Spinal cord (tissue), 9 donors: ENCODE measurements at regions not wholly inside any gene's neighbourhood (a gene's known extent, or its start where the extent isn't known, plus 50 kb on each side); places are given as distances from the start of the nearest gene placed in this dataset.
A peak's percentile ranks its signal among the peaks of the same experiment; 100 is the strongest.

Experiments
- DNase-seq, 6 donors: peaks; one replicate each; pipeline versions ENCODE4 v3.0.0 to v3.0.0-alpha.2; 2013 to 2015; ENCODE audit warnings: low spot score in 6 of 6, low read depth in 4 of 6
- H3K27ac ChIP-seq: one replicate; pipeline ENCODE4 v1.5.1; 2013; ENCODE audit warnings: low read depth, low read length, control low read depth
- H3K27me3 ChIP-seq: one replicate; pipeline ENCODE4 v1.6.1; 2013; ENCODE audit warnings: low read length; ENCODE audit not compliant: control insufficient read depth, insufficient read depth
- H3K36me3 ChIP-seq: one replicate; pipeline ENCODE4 v1.6.1; 2013; ENCODE audit warnings: low read length; ENCODE audit not compliant: control insufficient read depth, insufficient read depth
- H3K4me1 ChIP-seq: one replicate; pipeline ENCODE4 v1.6.1; 2013; ENCODE audit warnings: low read length; ENCODE audit not compliant: control insufficient read depth, insufficient read depth
- H3K4me3 ChIP-seq: one replicate; pipeline ENCODE4 v1.5.1; 2013; ENCODE audit warnings: low read depth, low read length, control low read depth
- H3K9me3 ChIP-seq: one replicate; pipeline ENCODE4 v1.6.1; 2013; ENCODE audit warnings: low read length; ENCODE audit not compliant: control insufficient read depth, insufficient read depth
- WGBS: methylation state at CpG from one replicate; pipeline ENCODE4 v1.1.5; 2013; ENCODE audit warnings: missing lambda C conversion rate; ENCODE audit not compliant: insufficient coverage; 5-methylcytosine and 5-hydroxymethylcytosine counted together
- donor health status: healthy.

DNA sequence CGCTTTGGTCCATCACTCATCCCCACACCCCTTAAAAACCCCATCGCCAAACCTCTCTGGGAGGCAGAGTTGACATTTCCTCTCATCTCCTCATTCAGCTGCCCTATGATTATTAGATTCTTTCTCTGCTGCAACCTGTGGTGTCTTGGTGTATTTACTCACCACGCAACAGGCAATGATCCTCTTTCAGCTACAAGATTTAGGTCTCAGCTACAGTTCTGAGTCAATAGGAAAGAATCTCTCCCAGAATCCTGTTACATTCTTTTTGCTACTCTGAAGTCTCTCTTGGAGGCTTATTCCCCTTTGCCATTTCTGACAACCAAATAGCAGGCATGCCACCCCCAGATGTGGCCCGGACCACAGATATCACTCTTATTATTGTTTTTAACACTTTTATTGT, 468.3 kb upstream of the GYPC start:
- no peaks in the 10 kb centered on the region for H3K4me1 ChIP-seq
- WGBS: 78% methylated on average over 1 of the region's 4 CpGs
- H3K9me3 ChIP-seq: no peaks in the 10 kb centered on the region
- no peaks in the 10 kb centered on the region for H3K27me3 ChIP-seq
- H3K4me3 ChIP-seq: no peak overlapping the region
- DNase-seq: no peak
- no peaks in the 10 kb centered on the region for H3K36me3 ChIP-seq
- no peak overlapping the region for H3K27ac ChIP-seq

DNA sequence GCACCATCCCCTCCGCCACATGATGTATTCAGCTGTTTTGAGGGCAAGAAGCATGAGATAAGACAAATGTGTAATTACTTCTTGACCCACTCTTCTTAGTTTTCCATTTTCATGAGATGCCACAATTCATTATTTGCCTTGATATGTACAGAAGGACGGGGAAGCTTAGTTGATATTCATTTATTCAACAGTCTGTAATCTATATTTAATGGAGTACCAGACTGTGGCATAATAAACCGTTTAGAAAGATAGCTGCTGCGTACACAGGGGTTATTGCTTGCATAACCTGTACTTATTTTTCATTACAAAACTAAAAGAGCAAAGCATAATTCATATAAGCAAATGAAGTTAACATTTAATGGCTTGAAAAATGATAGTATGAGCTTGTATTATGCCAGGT, 466.4 kb upstream of the GYPC start:
- Histone ChIP-seq H3K27ac (no peak overlapping the region), H3K4me3 (no peak overlapping the region), H3K36me3 (no peaks in the 10 kb centered on the region), H3K27me3 (no peaks in the 10 kb centered on the region), H3K9me3 (no peaks in the 10 kb centered on the region), H3K4me1 (no peaks in the 10 kb centered on the region)
- WGBS: no CpG with 5 or more reads among the region's 4 CpGs
- DNase-seq: peak in 1 of 6 donors; percentile 50

DNA sequence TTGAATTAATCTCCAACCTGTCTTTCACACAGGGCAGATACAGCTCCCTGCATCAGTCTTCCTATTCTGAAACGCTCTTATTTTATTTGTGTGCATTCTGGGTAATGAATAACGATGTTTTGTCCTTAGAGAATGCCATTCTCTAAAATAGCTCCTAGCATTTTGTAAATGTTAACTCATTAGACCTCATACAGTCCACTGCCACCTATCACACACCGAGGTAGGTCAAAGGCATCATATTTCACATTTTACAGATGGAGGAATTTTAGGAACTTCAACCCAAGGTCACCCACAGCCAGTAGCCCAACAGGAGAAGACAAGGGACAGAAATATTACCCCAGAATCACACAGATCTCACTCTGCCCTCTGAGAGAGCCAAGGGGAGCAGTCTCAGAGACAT, 455.4 kb upstream of the GYPC start:
- Histone ChIP-seq H3K27me3 (no peaks in the 10 kb centered on the region), H3K4me1 (no peaks in the 10 kb centered on the region), H3K9me3 (no peaks in the 10 kb centered on the region), H3K36me3 (no peaks in the 10 kb centered on the region), H3K4me3 (no peak overlapping the region), H3K27ac (no peak overlapping the region)
- peak in 1 of 6 donors; percentile 22 for DNase-seq
- WGBS: 40% methylated on average over 1 of the region's 3 CpGs

DNA sequence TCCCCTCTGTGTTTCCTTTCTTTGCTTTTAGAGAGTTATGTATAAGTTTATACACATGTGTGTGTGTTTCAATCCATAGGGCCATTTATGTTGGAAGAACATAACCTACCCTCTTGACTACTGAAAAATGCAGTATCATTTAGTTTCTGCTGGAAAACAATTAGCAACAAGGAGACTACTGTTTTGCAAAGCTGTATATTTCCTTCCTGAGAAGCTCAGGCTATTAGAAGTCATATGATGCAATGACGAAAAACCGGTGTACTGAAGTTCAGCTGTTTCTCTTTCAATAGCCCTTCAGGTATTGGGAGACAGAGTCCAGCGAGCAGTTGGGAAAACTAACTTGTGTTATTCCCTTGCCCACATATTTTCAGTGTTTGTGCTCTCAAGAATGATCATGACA, 447.7 kb upstream of the GYPC start:
- no peak for DNase-seq
- H3K4me3 ChIP-seq: no peak overlapping the region
- WGBS: 77% methylated on average over 3 of the region's 3 CpGs

DNA sequence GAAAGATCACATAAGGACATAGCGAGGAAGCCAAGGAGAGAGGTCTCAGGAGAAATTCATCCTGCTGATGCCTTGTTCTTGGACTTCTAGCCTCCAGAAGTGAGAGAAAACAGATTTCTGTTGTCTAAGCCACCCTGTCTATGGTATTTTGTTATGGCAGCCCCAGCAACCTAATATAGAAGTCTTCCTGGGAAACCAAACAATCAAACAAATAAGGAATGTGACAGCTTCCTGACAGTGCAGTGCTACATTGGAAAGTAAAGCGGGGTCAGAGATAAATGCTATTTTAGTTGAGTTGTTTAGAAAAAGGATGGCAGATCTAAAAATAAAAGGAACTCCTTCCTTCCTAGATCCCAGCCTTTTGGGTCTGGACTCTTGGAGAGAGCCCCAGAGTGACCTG, 443.2 kb upstream of the GYPC start:
- no peak for DNase-seq
- H3K4me1 ChIP-seq: no peaks in the 10 kb centered on the region
- H3K27me3 ChIP-seq: no peaks in the 10 kb centered on the region
- H3K9me3 ChIP-seq: no peaks in the 10 kb centered on the region
- 88% methylated on average over 1 of the region's 2 CpGs for WGBS
- no peak overlapping the region for H3K27ac ChIP-seq
- H3K36me3 ChIP-seq: no peaks in the 10 kb centered on the region
- no peak overlapping the region for H3K4me3 ChIP-seq

More for the DNA sequence above, 447.7 kb upstream of the GYPC start:
- H3K9me3 ChIP-seq: no peaks in the 10 kb centered on the region
- H3K27me3 ChIP-seq: no peaks in the 10 kb centered on the region
- no peaks in the 10 kb centered on the region for H3K36me3 ChIP-seq
- H3K27ac ChIP-seq: no peak overlapping the region
- no peaks in the 10 kb centered on the region for H3K4me1 ChIP-seq

DNA sequence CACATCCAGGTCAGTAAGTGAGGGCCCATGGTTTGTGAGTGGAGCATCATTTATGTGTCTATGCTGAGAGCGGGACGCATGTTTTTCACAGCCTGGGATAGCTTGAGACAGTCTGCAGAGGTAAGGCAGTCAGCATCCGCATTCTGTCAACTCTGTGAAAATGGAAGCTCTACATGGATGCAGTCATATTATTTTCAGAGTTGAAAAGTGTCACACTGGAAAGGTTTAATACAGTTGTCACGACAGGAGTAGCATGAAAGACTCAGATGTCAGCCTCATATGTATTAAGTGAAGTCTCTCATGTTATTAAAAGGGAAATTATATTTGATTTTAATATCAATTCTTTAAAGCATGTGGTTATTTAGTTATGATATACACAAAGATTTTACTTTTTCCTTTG, 436.9 kb upstream of the GYPC start:
- no peaks in the 10 kb centered on the region for H3K36me3 ChIP-seq
- 94% methylated on average over 3 of the region's 4 CpGs for WGBS
- H3K9me3 ChIP-seq: no peaks in the 10 kb centered on the region
- no peak for DNase-seq
- H3K27ac ChIP-seq: no peak overlapping the region
- no peaks in the 10 kb centered on the region for H3K4me1 ChIP-seq
- no peaks in the 10 kb centered on the region for H3K27me3 ChIP-seq
- H3K4me3 ChIP-seq: no peak overlapping the region

DNA sequence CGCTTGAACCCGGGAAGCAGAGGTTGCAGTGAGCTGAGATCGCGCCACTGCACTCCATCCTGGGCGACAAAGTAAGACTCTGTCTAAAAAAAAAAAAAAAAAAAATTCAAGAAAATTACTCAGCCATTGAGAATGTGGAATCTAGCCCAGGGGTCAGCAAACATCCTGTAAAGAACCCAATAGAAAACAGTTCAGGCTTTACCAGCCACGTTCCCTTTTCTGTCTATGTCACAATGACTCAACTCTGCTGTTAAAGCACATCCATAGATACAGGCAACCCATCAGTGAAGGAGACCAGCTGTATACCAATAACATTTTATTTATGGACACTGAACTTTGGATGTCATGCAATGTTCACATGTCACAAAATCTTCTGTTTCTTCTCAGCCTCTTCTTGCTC, 435.6 kb upstream of the GYPC start:
- Histone ChIP-seq H3K9me3 (no peaks in the 10 kb centered on the region), H3K27me3 (no peaks in the 10 kb centered on the region), H3K27ac (no peak overlapping the region), H3K4me3 (no peak overlapping the region), H3K4me1 (no peaks in the 10 kb centered on the region), H3K36me3 (no peaks in the 10 kb centered on the region)
- no peak for DNase-seq
- WGBS: 76% methylated on average over 6 of the region's 6 CpGs

DNA sequence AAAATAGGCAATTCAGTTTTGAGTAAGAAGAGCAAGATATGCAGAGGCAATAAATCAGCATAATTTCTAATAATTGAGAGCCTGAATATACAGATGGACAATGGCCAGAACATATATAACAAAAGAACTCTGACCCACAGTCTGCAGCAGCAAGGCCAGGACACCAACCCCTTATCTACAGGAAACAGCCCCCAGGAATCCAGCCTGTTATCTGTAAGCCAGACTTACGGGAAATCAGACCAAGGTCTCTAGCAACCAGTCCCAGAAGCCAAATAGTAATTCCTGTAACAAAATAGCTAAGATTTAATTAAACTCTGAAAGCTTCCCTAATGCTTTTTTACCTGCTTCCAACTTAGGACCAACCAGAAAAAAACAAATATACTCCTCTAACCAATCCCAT, 434.5 kb upstream of the GYPC start:
- Histone ChIP-seq H3K4me3 (no peak overlapping the region), H3K36me3 (no peaks in the 10 kb centered on the region), H3K27ac (no peak overlapping the region), H3K4me1 (no peaks in the 10 kb centered on the region), H3K9me3 (no peaks in the 10 kb centered on the region), H3K27me3 (no peaks in the 10 kb centered on the region)
- WGBS: 100% methylated on average over 1 of the region's 1 CpG
- no peak for DNase-seq

DNA sequence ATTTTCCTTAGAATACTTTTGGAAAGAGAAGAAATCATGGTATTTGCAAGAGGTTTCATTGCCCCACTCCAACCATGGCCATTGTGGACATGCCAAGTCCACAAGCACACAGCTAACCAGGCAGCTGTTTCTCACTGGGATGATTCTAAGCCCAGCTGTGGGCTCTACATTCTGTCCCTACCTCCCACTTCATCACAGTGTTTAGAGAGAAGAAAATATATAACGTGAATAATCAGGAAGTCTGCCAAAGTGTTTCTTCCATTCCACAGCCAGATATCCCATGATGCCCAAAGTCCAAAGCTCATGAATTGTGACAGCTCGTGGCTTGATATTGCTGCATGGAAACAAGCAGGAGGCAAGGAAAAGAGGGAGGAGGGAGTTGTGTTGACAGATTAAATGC, 433.7 kb upstream of the GYPC start:
- Histone ChIP-seq H3K27ac (no peak overlapping the region), H3K9me3 (no peaks in the 10 kb centered on the region), H3K27me3 (no peaks in the 10 kb centered on the region), H3K36me3 (no peaks in the 10 kb centered on the region), H3K4me1 (no peaks in the 10 kb centered on the region), H3K4me3 (no peak overlapping the region)
- no peak for DNase-seq
- no CpG with 5 or more reads among the region's 2 CpGs for WGBS

DNA sequence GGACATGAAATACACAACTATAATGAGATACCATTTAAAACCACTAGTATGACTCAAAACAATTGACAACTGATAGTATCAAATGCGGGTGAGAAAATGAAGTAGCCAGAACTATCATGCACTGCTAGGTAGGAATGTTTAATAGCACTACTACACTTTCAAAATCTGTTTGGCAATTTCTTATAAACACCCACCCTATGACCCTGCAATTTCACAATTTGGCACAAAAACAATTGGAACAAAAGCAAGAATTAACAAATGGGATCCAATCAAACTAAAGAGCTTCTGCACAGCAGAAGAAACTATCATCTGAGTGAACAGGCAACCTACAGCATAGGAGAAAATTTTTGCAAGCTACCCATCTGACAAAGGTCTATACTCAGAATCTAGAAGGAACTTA, 431.2 kb upstream of the GYPC start:
- no CpG with 5 or more reads among the region's 1 CpG for WGBS
- H3K9me3 ChIP-seq: peaks cover 4% of the 10 kb centered on the region
- no peak overlapping the region for H3K4me3 ChIP-seq
- H3K36me3 ChIP-seq: no peaks in the 10 kb centered on the region
- H3K27me3 ChIP-seq: no peaks in the 10 kb centered on the region
- no peaks in the 10 kb centered on the region for H3K4me1 ChIP-seq
- no peak for DNase-seq
- H3K27ac ChIP-seq: no peak overlapping the region
